IMR-90 (cell line): ENCODE measurements at regions not wholly inside any gene's neighbourhood (a gene's known extent, or its start where the extent isn't known, plus 50 kb on each side); places are given as distances from the start of the nearest gene placed in this dataset.

Experiments
- BHLHE40 ChIP-seq: fragments of 150-350 bp; IDR thresholded peaks from 2 replicates; pipeline ENCODE4 v1.6.1; 2016; ENCODE audit warnings: mild to moderate bottlenecking, low read depth, low read length
- CHD1 ChIP-seq: IDR thresholded peaks from 2 replicates; pipeline ENCODE4 v1.6.1; 2012; ENCODE audit warnings: low read depth, low read length, improper control_type of control experiment
- CTCF ChIP-seq: conservative IDR thresholded peaks from 2 replicates; pipeline ENCODE4 v1.5.1; 2012; ENCODE audit warnings: mild to moderate bottlenecking, low read depth, low read length, improper control_type of control experiment
- ELK1 ChIP-seq: fragments of 150-350 bp; IDR thresholded peaks from 2 replicates; pipeline ENCODE4 v1.6.1; 2016; ENCODE audit warnings: low read depth, mild to moderate bottlenecking, low read length, moderate library complexity, borderline replicate concordance
- MXI1 ChIP-seq: IDR thresholded peaks from 2 replicates; pipeline ENCODE4 v1.6.1; 2012; ENCODE audit warnings: low read depth, mild to moderate bottlenecking, low read length, moderate library complexity, borderline replicate concordance
- POLR2A ChIP-seq: IDR thresholded peaks from 2 replicates; pipeline ENCODE4 v1.6.1; 2012; ENCODE audit warnings: mild to moderate bottlenecking, low read depth, low read length
- RFX5 ChIP-seq: IDR thresholded peaks from 2 replicates; pipeline ENCODE4 v1.8.0; 2012; ENCODE audit warnings: low read depth, mild to moderate bottlenecking, low read length, moderate library complexity

- no peak for TF ChIP-seq CTCF
- TF ChIP-seq POLR2A, result no peak
- TF ChIP-seq BHLHE40, result no peak
- TF ChIP-seq CHD1, result no peak
- TF ChIP-seq ELK1, result no peak
- no peak for TF ChIP-seq MXI1
- no peak for TF ChIP-seq RFX5
Measured at GRCh38 chr15:91586560-91586959, 266.9 kb upstream of the SLCO3A1 start.
